PFSK-1 (cell line): ENCODE measurements at regions not wholly inside any gene's neighbourhood (a gene's known extent, or its start where the extent isn't known, plus 50 kb on each side); places are given as distances from the start of the nearest gene placed in this dataset.

ENCODE experiments used
- FOXP2 ChIP-seq: optimal IDR thresholded peaks from 2 replicates; pipeline ENCODE3; 2011; ENCODE audit warnings: borderline replicate concordance, control low read depth, inconsistent platforms; ENCODE audit not compliant: insufficient read depth; ENCODE audit errors: extremely low read length, extremely low read depth
- POLR2AphosphoS5 ChIP-seq: IDR thresholded peaks from 2 replicates; pipeline ENCODE4 v1.6.1; 2012; ENCODE audit warnings: low read depth, mild to moderate bottlenecking, control low read depth, low read length, moderate library complexity
- REST ChIP-seq, 2 experiments: IDR thresholded peaks; 2 replicates each; pipeline versions ENCODE4 v1.6.1 to v1.8.0; 2011 to 2012; ENCODE audit warnings: low read depth in 2 of 2, low read length in 2 of 2, control low read depth in 1 of 2, inconsistent platforms in 1 of 2, mild to moderate bottlenecking in 1 of 2, moderate library complexity in 1 of 2; ENCODE audit not compliant: insufficient read depth in 1 of 2
- SIN3A ChIP-seq: IDR thresholded peaks from 2 replicates; pipeline ENCODE4 v1.6.1; 2012; ENCODE audit warnings: mild to moderate bottlenecking, low read length, moderate library complexity, borderline replicate concordance; ENCODE audit not compliant: insufficient read depth
- TAF1 ChIP-seq: IDR thresholded peaks from 2 replicates; pipeline ENCODE4 v1.6.1; 2012; ENCODE audit warnings: low read length, control low read depth, borderline replicate concordance; ENCODE audit not compliant: insufficient read depth

GRCh38 chr15:85967553-85967952, 112.1 kb upstream of the AGBL1 start:
- TF ChIP-seq SIN3A (no peak), TAF1 (no peak)

- TF ChIP-seq POLR2AphosphoS5 (no peak), SIN3A (no peak), FOXP2 (no peak), TAF1 (no peak), REST (IDR thresholded peaks at IDR 0.05; ENCODE audit: insufficient read depth in 1 of 2, low read depth in 2 of 2, low read length in 2 of 2) (no peak)
Measured at GRCh38 chr15:85972805-85973540, 106.7 kb upstream of the AGBL1 start.

- no peak for TF ChIP-seq SIN3A
- TF ChIP-seq TAF1: no peak
- no peak for TF ChIP-seq REST (IDR thresholded peaks at IDR 0.05; ENCODE audit: insufficient read depth in 1 of 2, low read depth in 2 of 2, low read length in 2 of 2)
- no peak for TF ChIP-seq POLR2AphosphoS5
- TF ChIP-seq FOXP2: no peak
Measured at GRCh38 chr15:85973584-85974347, 105.9 kb upstream of the AGBL1 start.

- TF ChIP-seq REST (IDR thresholded peaks at IDR 0.05; ENCODE audit: insufficient read depth in 1 of 2, low read depth in 2 of 2, low read length in 2 of 2) (no peak), TAF1 (no peak), FOXP2 (no peak), SIN3A (no peak), POLR2AphosphoS5 (no peak)
Measured at GRCh38 chr15:85974348-85974705, 105.3 kb upstream of the AGBL1 start.

GRCh38 chr15:85974742-85975141, 104.9 kb upstream of the AGBL1 start:
- no peak for TF ChIP-seq TAF1
- no peak for TF ChIP-seq SIN3A
- TF ChIP-seq FOXP2: no peak
- no peak for TF ChIP-seq REST (IDR thresholded peaks at IDR 0.05; ENCODE audit: insufficient read depth in 1 of 2, low read depth in 2 of 2, low read length in 2 of 2)
- TF ChIP-seq POLR2AphosphoS5: no peak
